Activated naive CD4-positive, alpha-beta T cell treated with anti-CD3 and anti-CD28 coated beads, Interleukin-2, amount 10 ng/mL, durations not matched to agents 7 days and 5 days (primary cell): ENCODE measurements at regions not wholly inside any gene's neighbourhood (a gene's known extent, or its start where the extent isn't known, plus 50 kb on each side); places are given as distances from the start of the nearest gene placed in this dataset.

Experiments
- CTCF ChIA-PET: fragments of 350-600 bp; sonication (Branson Sonifier 250); formaldehyde crosslinking; loops from one replicate; lab custom pipeline; 2021; ENCODE audit warnings: antibody characterized with exemption; lab: Charles Lee
- DNase-seq: peaks from one replicate; pipeline ENCODE4 v3.0.0-alpha.2; 2020
- H3K27ac Mint-ChIP-seq: one replicate; pipeline ENCODE4 v1.8.0; 2021; ENCODE audit warnings: mild to moderate bottlenecking, moderate library complexity, mixed read lengths
- H3K27me3 Mint-ChIP-seq: one replicate; pipeline ENCODE4 v1.8.0; 2021; ENCODE audit warnings: mild to moderate bottlenecking, mixed read lengths
- H3K36me3 Mint-ChIP-seq: one replicate; pipeline ENCODE4 v1.8.0; 2021; ENCODE audit warnings: mixed read lengths
- H3K4me1 Mint-ChIP-seq: one replicate; pipeline ENCODE4 v1.8.0; 2021; ENCODE audit warnings: mixed read lengths
- H3K4me3 Mint-ChIP-seq: one replicate; pipeline ENCODE4 v1.8.0; 2021; ENCODE audit warnings: mild to moderate bottlenecking, moderate library complexity, mixed read lengths
- H3K9me3 Mint-ChIP-seq: one replicate; pipeline ENCODE4 v1.8.0; 2021; ENCODE audit warnings: mixed read lengths

DNA sequence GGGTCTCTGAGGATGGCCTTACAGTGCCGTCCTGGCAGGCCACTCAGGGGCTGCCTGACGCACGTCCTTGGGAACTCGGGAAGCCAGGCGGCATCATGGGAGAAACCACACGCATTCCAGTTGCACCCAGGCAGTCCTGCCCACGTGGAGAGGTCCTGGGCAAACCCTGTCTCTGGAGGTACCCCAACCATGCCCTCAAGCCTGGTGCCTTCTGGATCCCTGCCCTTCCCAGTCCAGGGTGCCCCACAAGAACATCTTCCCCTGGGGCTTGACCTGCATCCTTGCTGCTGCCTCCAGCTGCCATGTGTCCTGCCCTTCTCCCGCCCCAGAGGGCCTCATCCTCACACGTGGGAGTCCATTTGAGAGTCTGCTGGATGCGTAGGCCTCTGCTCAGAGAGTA is 200.3 kb upstream of the PPP2R2D start:
- H3K36me3 Mint-ChIP-seq, result no peaks in the 10 kb centered on the region
- H3K4me3 Mint-ChIP-seq, result no peak overlapping the region
- no peaks in the 10 kb centered on the region for H3K4me1 Mint-ChIP-seq
- CTCF ChIA-PET, result no interaction called here
- H3K9me3 Mint-ChIP-seq, result peaks cover 9% of the 10 kb centered on the region
- H3K27me3 Mint-ChIP-seq, result peaks cover 6% of the 10 kb centered on the region
- H3K27ac Mint-ChIP-seq, result no peak overlapping the region
- no peak for DNase-seq

DNA sequence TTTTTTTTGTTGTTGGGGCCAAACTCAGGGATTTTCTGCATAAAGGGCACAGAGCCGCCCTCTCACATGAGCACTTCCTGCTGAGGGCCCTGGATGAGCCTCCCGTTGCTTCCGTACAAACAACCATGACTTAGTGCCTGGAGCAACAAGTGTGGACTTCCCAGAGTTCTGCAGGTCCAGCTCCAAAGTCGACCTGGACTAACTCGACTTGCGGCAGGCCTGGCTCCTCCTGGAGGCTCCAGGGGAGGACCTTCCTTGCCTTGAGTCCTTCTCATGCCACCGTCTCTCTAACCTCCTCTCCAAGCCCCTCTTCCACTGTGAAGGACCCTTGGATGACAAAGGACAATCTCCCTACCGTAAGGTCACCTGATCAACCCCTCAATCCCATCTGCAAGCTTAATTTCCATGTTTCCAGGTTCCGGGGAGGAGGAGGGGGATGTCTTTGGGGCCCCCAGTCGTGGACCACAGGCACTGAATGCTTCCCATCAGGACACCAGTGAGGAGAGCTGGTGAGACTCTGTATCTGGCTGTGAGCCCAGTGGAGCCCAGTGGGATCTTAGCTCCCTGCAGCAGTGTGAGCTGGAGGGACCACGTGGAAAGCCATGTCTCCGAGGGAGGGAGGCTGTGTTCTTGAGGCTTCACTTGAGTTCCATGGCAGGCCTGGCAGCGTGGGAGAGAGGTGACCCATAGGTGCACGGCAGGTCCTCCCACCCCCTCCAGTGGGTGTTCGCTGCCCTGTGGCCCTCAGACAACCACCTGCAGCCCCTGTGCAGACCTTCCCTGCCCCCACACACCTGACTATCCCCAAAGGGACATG is 199.5 kb upstream of the PPP2R2D start:
- CTCF ChIA-PET, result no interaction called here
- Mint-ChIP-seq H3K4me3 (no peak overlapping the region), H3K9me3 (peaks cover 7% of the 10 kb centered on the region), H3K27me3 (peaks cover 6% of the 10 kb centered on the region), H3K27ac (no peak overlapping the region), H3K4me1 (no peaks in the 10 kb centered on the region), H3K36me3 (no peaks in the 10 kb centered on the region)
- no peak for DNase-seq

DNA sequence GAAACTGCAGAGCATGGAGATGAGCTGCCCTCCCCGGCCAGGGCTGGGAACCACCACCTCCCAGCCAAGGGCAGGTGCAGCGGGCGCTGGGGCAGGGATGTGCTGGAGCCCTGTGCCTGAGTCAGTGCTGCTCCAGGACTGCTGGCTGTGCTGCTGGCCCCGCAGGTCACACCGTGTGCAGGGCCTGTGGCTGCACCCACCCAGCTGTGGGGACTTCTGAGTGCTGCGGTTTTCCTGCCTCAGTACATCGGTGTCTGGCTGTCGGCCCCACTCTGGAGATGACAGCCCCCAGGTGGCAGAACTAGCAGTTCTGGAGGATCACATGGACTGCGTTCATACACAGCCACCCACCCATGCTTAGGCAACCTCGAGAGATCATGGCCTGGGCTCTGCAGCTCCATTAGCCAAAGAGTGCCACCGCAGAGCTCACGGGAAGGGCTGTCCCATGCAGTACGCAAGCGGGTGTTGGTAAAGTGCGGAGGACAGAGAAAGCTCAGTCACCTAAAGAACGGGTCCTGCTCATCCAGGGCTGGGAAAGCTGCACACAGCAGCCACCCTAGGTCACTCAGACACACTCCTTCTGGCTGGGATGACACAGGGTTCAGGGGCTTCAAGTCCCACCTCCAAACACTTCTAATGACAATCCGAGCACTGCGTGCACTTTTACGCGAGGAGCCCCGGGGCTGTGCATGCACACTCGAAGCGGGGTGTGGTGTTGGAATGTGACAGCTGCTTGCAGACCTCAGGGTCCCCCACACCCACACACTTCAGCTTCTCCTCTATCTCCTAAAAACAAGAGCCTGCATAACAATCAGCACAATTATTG is 198.1 kb upstream of the PPP2R2D start:
- no peak for DNase-seq
- peaks cover 6% of the 10 kb centered on the region for H3K27me3 Mint-ChIP-seq
- H3K36me3 Mint-ChIP-seq, result no peaks in the 10 kb centered on the region

DNA sequence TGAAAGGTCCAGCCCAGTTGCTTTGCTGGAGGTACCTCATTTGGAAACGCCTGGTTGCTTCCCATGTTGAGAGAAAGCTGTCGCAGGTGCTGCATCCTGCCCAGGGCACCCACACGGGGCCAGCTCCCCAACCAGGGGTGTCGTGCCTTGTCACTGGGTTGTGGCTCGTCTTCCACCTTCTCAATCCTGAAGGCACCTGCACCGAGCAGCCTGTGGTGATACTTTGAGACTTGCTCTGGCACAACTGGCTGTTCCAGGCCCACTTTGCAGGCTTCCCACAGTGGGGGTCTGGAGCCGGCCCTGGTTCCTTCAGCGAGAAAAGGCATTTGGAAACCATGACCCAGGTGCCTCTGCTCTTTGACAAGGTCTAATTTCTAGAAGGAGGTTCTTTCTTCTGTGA is 197.3 kb upstream of the PPP2R2D start:
- CTCF ChIA-PET, result no interaction called here
- Mint-ChIP-seq H3K4me3 (no peak overlapping the region), H3K4me1 (no peaks in the 10 kb centered on the region), H3K36me3 (no peaks in the 10 kb centered on the region), H3K27me3 (peaks cover 6% of the 10 kb centered on the region), H3K27ac (no peak overlapping the region), H3K9me3 (peaks cover 12% of the 10 kb centered on the region)
- DNase-seq, result no peak

More for the DNA sequence above, 198.1 kb upstream of the PPP2R2D start:
- peaks cover 15% of the 10 kb centered on the region for H3K9me3 Mint-ChIP-seq
- H3K27ac Mint-ChIP-seq, result no peak overlapping the region
- no peak overlapping the region for H3K4me3 Mint-ChIP-seq
- H3K4me1 Mint-ChIP-seq, result no peaks in the 10 kb centered on the region
- CTCF ChIA-PET, result no interaction called here

DNA sequence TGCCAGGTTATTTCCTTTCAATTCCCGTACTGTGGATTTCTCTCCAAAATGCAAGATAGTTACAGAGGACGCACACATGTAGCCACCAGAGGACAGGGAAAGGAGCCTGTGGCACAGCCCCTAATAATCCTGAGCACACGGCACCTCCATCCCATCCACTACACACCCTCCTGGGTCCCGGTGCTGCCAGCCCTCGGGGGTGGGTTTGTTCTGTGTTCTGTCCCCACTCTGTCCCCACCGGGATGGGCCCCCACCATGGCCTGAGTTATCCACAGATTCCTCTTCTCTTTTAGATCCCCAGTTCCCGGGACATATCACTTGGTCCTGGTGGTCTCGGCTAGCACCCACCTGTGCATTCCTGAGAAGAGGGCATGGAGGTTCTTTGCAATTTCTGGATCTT is 196.9 kb upstream of the PPP2R2D start:
- Mint-ChIP-seq H3K36me3 (no peaks in the 10 kb centered on the region), H3K9me3 (peaks cover 12% of the 10 kb centered on the region), H3K4me1 (no peaks in the 10 kb centered on the region), H3K27me3 (peaks cover 6% of the 10 kb centered on the region), H3K27ac (no peak overlapping the region), H3K4me3 (no peak overlapping the region)
- DNase-seq, result no peak
- CTCF ChIA-PET, result no interaction called here

DNA sequence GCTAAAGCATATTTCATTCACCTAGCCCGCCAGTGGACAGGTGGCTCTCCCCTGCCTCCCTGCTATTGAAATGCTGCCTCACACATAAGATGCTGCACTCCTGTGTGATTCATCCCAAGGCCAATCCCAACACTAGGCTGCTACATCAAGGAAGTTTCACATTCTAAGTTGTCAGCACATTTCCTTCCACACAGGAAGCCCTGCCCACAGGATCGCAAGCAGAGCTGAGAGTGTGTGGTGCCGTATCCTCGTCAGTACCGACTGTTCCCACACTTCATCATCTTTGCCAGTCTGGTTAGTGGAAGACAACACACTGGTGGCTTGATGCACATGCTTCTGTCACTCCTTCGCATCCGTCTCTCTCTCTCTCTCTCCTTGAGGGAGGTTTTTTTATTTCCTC is 194.3 kb upstream of the PPP2R2D start:
- H3K36me3 Mint-ChIP-seq, result no peaks in the 10 kb centered on the region
- no peak overlapping the region for H3K4me3 Mint-ChIP-seq
- H3K27ac Mint-ChIP-seq, result no peak overlapping the region
- H3K9me3 Mint-ChIP-seq, result peaks cover 17% of the 10 kb centered on the region
- CTCF ChIA-PET, result no interaction called here
- no peak for DNase-seq
- no peaks in the 10 kb centered on the region for H3K4me1 Mint-ChIP-seq
- no peaks in the 10 kb centered on the region for H3K27me3 Mint-ChIP-seq

DNA sequence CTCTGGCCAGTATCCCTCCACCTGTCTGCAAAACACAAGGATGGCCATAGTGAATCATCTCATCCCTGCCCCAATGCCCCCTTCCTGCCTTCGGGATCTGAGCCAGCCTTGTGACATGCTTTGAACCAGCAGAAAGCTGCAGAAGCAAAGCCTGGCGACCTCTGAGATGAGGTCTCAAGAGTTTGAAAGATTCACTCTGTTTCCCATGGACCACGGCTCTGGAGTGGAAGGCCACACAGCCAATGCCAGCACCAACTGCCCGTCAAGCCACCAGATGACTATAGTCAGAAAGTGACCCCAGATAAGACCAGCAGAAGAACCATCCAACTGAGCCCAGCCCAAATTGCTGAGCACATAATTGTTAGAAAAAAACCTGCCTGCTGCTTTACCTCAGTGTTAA is 193.9 kb upstream of the PPP2R2D start:
- DNase-seq, result no peak
- Mint-ChIP-seq H3K27me3 (no peaks in the 10 kb centered on the region), H3K4me3 (no peak overlapping the region), H3K4me1 (no peaks in the 10 kb centered on the region), H3K27ac (no peak overlapping the region), H3K9me3 (peaks cover 17% of the 10 kb centered on the region), H3K36me3 (no peaks in the 10 kb centered on the region)
- CTCF ChIA-PET, result interaction anchor here (0.6 kb wide), 1 partner anchor 610 kb away, joined by 3 read pairs; no protein-coding TSS in a partner anchor

DNA sequence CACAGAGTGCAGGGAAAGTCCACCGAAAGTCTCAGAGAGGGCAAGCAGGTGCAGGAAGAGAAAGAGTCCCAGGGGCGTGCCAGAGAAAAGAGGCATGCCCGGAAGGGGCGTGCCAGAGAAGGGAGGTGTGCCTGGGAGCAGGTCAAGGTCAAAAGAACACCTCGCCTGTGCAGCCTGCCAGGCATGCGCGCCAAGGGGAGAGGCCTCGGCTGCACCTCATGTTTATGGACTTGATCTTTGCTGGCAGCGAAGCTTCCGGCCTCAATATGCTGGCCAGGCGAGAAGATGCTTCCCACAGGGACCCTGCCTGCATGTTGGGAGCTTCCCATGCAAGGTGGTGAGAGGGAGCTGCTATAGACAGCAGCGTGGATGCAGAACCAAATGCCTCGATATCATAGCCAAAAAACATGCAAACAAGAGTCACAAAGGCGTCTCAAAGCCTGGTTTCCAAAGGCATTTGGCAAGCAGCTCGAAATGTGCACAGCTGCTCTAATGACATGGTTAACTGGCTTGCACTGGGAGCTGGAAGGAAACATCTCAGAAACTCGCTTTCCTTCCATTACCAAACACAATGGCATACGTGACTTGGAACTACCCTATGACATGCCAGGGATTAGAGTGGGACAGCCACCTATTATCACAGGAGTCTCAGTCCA is 192.5 kb upstream of the PPP2R2D start:
- no peaks in the 10 kb centered on the region for H3K36me3 Mint-ChIP-seq
- H3K27ac Mint-ChIP-seq, result no peak overlapping the region
- H3K4me3 Mint-ChIP-seq, result no peak overlapping the region
- no peak for DNase-seq
- H3K27me3 Mint-ChIP-seq, result no peaks in the 10 kb centered on the region
- CTCF ChIA-PET, result no interaction called here
- H3K9me3 Mint-ChIP-seq, result peaks cover 17% of the 10 kb centered on the region
- no peaks in the 10 kb centered on the region for H3K4me1 Mint-ChIP-seq

DNA sequence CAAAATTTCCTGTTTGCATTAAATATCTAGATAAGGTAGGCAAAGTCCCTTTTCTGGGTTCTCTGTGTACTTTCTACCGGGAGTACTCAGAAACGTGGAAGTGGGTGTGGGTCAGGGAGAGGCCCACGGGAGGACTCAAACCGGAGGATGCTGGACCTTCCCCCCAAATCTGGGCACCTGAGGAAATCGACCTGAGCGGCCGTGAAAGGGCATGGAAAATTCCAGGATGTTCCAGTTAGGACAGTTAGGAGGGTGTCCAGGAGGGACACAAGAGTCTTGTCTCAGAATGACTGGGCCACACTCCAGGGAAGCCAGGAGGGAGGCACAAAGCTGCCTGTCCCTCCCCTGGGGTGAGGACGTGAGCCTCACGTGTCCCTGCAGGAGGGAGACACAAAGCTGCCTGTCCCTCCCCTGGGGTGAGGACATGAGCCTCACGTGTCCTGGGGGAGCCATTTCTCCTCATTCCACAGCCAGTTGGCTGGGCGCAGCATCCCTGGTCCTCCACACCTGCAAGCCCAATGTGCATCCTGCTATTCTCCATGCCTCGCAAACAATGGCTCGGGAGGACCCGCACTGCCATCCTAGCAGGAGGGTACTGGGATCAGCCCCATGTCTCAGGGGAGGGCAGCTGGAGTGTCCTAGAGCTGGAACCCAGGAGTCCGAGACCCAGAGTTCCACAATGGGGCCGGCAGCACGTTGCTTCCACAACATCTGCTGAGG is 190.5 kb upstream of the PPP2R2D start:
- CTCF ChIA-PET, result no interaction called here
- no peaks in the 10 kb centered on the region for H3K36me3 Mint-ChIP-seq
- H3K9me3 Mint-ChIP-seq, result peaks cover 17% of the 10 kb centered on the region
- H3K27me3 Mint-ChIP-seq, result no peaks in the 10 kb centered on the region
- no peak for DNase-seq
- no peak overlapping the region for H3K4me3 Mint-ChIP-seq
- H3K4me1 Mint-ChIP-seq, result no peaks in the 10 kb centered on the region
- H3K27ac Mint-ChIP-seq, result no peak overlapping the region

DNA sequence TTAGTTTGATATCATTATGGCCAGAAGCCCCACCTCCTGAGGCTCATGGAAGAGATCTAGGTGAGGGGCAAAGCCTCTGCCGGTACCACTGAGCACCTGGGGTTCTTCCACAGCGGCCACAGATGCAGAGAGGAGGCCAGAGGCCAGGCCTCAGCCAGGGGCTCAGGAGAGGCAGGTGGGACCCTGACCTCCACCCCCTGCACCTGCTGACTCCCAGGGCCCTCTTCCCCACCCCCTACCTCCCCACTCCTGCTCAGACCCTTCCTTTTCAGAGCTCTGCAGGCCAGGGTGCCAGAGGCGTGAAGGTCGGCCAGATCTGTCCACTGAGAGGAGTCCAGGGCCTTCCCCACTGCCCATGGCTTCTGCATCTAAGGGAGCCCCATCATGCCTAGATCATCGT is 178.7 kb upstream of the PPP2R2D start:
- DNase-seq, result no peak
- CTCF ChIA-PET, result no interaction called here
- Mint-ChIP-seq H3K4me3 (no peak overlapping the region), H3K27me3 (no peaks in the 10 kb centered on the region), H3K9me3 (no peaks in the 10 kb centered on the region), H3K36me3 (no peaks in the 10 kb centered on the region), H3K4me1 (no peaks in the 10 kb centered on the region), H3K27ac (no peak overlapping the region)

DNA sequence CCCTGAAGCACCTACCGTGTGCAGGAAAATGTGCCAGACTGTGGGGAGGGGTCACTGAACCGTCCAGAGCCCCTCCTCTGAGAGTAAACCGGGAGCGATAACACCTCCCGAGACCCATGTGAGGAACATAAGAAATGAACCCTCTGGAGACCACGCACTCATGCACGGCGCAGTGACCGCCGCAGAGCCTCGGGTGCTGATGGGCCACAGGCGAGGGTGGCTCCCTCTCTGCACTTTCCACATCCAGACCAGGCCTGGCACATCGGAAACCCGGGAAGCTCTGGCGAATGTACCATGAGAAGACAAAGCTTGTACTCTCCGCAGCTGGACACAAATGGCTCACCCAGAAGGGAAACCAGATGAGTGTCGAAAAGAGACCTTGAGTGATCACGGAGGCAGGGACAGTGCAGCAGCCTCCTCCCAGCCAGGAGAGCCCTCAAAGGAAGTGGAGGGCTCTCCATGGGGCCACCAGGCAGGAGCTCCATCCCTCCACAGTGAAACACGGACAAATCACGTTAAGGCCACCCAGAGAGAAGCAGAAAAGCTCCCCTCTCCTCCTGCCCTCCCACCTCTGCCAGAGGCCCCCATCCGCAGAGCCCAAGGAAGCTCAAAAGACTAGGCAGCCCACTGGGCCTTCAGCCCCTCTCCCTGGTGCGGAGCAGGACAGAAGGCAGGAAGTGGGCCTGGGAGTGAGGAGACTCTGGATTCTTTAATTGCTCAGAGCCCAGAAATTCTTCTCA is 178.1 kb upstream of the PPP2R2D start:
- Mint-ChIP-seq H3K4me3 (no peak overlapping the region), H3K27me3 (no peaks in the 10 kb centered on the region), H3K4me1 (no peaks in the 10 kb centered on the region), H3K9me3 (no peaks in the 10 kb centered on the region), H3K27ac (no peak overlapping the region), H3K36me3 (no peaks in the 10 kb centered on the region)
- no peak for DNase-seq
- CTCF ChIA-PET, result no interaction called here

DNA sequence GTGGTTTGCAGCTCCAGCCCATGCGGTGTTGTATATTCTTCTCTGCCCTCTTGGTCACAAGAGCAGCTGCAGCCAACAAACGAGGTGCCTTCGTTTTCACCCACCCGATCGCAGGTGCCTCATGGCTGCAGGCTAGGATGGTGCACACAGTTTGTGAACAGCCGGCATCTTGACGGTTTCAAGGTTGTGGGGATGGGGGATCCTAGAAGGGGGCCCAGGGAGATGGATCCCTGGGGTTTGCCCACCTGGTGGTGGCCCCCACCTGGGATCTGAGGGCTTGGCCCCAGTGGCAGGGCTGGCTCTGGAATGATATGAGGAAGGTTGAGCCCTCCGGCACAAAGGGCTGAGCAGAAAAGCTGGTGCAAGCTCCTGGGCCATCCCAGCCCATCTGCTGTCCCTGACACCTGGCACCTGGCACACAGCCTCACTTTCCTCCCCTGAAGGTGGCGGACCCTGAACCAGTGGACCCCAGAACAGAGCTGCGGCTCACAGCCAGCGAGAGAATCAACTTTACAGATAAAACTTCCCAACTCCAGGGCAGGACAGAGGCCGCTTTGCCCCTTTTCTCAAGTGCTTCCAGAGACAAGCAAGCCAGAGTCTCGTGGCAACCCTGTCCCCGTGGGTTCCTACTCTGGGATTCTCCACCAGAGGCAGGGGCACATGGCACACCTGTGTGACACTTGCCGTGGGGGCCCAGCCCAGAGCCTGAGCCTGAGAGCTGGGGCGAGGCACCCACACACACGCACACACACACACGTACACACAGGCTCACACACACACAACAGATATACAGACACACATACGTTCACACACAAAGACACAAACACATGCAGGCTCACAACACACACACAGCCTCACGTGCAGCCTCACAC is 177.3 kb upstream of the PPP2R2D start:
- Mint-ChIP-seq H3K27ac (no peak overlapping the region), H3K27me3 (no peaks in the 10 kb centered on the region), H3K9me3 (no peaks in the 10 kb centered on the region), H3K4me1 (no peaks in the 10 kb centered on the region), H3K4me3 (no peak overlapping the region), H3K36me3 (no peaks in the 10 kb centered on the region)
- DNase-seq, result no peak
- CTCF ChIA-PET, result no interaction called here

DNA sequence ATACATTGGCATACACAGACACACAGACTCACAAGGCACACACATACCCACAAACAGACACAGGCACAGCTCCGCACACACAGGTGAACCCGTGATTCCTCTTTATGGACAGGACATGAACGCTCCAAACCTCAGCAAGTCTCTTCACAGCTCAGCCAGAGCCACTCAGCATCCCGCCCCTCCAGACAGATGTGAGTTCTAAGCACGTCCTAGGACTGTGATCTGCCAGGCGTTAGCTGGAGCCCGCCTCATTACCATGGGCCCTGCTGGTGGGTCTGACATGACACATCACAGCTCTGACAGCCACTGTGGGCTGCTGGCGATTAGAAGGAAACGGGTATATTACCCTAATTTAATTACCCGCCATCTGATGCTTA is 176.7 kb upstream of the PPP2R2D start:
- no peaks in the 10 kb centered on the region for H3K9me3 Mint-ChIP-seq
- H3K27ac Mint-ChIP-seq, result no peak overlapping the region
- no peak overlapping the region for H3K4me3 Mint-ChIP-seq
- DNase-seq, result no peak
- no peaks in the 10 kb centered on the region for H3K36me3 Mint-ChIP-seq
- no peaks in the 10 kb centered on the region for H3K4me1 Mint-ChIP-seq
- CTCF ChIA-PET, result no interaction called here
- no peaks in the 10 kb centered on the region for H3K27me3 Mint-ChIP-seq
